ENCODE measurements at regions not wholly inside any gene's neighbourhood (a gene's known extent, or its start where the extent isn't known, plus 50 kb on each side); places are given as distances from the start of the nearest gene placed in this dataset.
A peak's percentile ranks its signal among the peaks of the same experiment; 100 is the strongest.

- Histone ChIP-seq H3K9me3 (ENCODE audit: control insufficient read depth in 2 of 3, insufficient read depth in 1 of 3, low read length in 3 of 3) (peaks cover 0 to 20% (median 2%) of the 10 kb centered on the region in 3 donors), H3K9ac (ENCODE audit: low read length in 3 of 3) (no peak overlapping the region), H3K4me3 (ENCODE audit: low read length in 3 of 3) (no peak overlapping the region), H3K36me3 (ENCODE audit: control insufficient read depth in 2 of 3, insufficient read depth in 3 of 3, low read length in 3 of 3) (no peaks in the 10 kb centered on the region), H3K27me3 (ENCODE audit: control insufficient read depth, insufficient read depth, low read length) (no peaks in the 10 kb centered on the region), H3K4me1 (ENCODE audit: control insufficient read depth in 2 of 3, insufficient read depth in 2 of 3, low read depth in 1 of 3, low read length in 3 of 3) (no peaks in the 10 kb centered on the region), H3K27ac (ENCODE audit: low read depth in 2 of 2, low read length in 2 of 2) (no peak overlapping the region)
- TF ChIP-seq, protein P1, sequence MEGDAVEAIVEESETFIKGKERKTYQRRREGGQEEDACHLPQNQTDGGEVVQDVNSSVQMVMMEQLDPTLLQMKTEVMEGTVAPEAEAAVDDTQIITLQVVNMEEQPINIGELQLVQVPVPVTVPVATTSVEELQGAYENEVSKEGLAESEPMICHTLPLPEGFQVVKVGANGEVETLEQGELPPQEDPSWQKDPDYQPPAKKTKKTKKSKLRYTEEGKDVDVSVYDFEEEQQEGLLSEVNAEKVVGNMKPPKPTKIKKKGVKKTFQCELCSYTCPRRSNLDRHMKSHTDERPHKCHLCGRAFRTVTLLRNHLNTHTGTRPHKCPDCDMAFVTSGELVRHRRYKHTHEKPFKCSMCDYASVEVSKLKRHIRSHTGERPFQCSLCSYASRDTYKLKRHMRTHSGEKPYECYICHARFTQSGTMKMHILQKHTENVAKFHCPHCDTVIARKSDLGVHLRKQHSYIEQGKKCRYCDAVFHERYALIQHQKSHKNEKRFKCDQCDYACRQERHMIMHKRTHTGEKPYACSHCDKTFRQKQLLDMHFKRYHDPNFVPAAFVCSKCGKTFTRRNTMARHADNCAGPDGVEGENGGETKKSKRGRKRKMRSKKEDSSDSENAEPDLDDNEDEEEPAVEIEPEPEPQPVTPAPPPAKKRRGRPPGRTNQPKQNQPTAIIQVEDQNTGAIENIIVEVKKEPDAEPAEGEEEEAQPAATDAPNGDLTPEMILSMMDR (IDR thresholded peaks at IDR 0.05; ENCODE audit: borderline replicate concordance, extremely low read depth, insufficient read depth) = no peak
- FAIRE-seq (no peak), DNase-seq (no peak)
- intact Hi-C loops (cut with DNase I) = no loop called here
Observed at GRCh38 chr14:71262441-71262840, 355.2 kb downstream of the PCNX1 start.

DNA sequence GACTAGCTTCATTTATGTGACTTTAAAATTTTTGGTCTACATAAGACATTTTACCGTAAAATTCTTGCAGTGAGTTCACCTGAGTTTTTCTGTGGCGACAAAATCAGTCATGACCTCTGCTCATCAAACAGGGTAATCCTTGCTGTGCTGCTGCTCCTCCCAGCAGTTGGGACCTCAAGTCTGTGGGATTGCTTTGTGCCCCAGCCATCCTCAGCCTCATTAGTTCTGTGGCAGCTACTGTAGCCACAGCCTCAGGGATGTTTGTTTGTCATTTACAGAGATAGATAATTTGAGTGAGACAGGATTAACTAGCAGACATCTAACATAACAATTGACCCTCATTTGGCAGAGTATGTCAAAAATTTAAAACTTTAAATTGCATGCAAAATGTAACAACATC is 357.0 kb downstream of the PCNX1 start:
- intact Hi-C loops (cut with DNase I) = no loop called here
- Histone ChIP-seq H3K9me3 (ENCODE audit: control insufficient read depth in 2 of 3, insufficient read depth in 1 of 3, low read length in 3 of 3) (peaks cover 0 to 7% (median 0%) of the 10 kb centered on the region in 3 donors), H3K27ac (ENCODE audit: low read depth in 2 of 2, low read length in 2 of 2) (no peak overlapping the region), H3K4me3 (ENCODE audit: low read length in 3 of 3) (no peak overlapping the region), H3K4me1 (ENCODE audit: control insufficient read depth in 2 of 3, insufficient read depth in 2 of 3, low read depth in 1 of 3, low read length in 3 of 3) (no peaks in the 10 kb centered on the region), H3K9ac (ENCODE audit: low read length in 3 of 3) (no peak overlapping the region), H3K36me3 (ENCODE audit: control insufficient read depth in 2 of 3, insufficient read depth in 3 of 3, low read length in 3 of 3) (no peaks in the 10 kb centered on the region), H3K27me3 (ENCODE audit: control insufficient read depth, insufficient read depth, low read length) (no peaks in the 10 kb centered on the region)
- TF ChIP-seq, protein P1 (IDR thresholded peaks at IDR 0.05; ENCODE audit: borderline replicate concordance, extremely low read depth, insufficient read depth) = no peak
- FAIRE-seq (no peak), DNase-seq (no peak)

DNA sequence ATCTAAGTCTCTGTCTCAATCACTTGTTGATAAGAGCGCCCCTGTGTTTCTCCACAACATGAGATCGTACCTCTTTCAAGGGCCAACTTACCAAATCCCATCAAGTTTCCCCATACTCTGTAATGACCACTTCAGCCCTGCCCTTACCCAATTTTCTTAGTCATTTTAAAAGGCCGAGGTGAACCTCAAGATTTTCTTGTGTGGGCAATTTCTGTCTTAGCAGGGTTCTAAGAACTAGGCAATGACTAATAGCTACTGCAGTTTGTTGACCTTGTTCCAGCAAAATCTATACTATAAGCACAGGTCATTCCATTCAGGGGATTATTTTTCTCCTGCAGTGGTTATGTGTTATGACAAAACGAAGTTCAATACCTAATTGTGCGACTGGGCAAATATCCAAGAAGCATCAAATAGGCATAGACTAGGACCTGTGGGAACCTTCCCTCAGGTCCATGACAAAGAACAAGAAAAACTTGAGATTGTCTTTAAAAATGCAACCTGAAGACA is 359.8 kb downstream of the PCNX1 start:
- Histone ChIP-seq H3K4me1 (ENCODE audit: control insufficient read depth in 2 of 3, insufficient read depth in 2 of 3, low read depth in 1 of 3, low read length in 3 of 3) (no peaks in the 10 kb centered on the region), H3K4me3 (ENCODE audit: low read length in 3 of 3) (peak overlapping the region in 1 of 3 donors; percentile 50), H3K36me3 (ENCODE audit: control insufficient read depth in 2 of 3, insufficient read depth in 3 of 3, low read length in 3 of 3) (no peaks in the 10 kb centered on the region), H3K9ac (ENCODE audit: low read length in 3 of 3) (no peak overlapping the region), H3K9me3 (ENCODE audit: control insufficient read depth in 2 of 3, insufficient read depth in 1 of 3, low read length in 3 of 3) (peaks cover 0 to 4% (median 0%) of the 10 kb centered on the region in 3 donors), H3K27ac (ENCODE audit: low read depth in 2 of 2, low read length in 2 of 2) (no peak overlapping the region), H3K27me3 (ENCODE audit: control insufficient read depth, insufficient read depth, low read length) (no peaks in the 10 kb centered on the region)
- DNase-seq (no peak), FAIRE-seq (no peak)
- intact Hi-C loops (cut with DNase I) = no loop called here
- TF ChIP-seq, protein P1 (IDR thresholded peaks at IDR 0.05; ENCODE audit: borderline replicate concordance, extremely low read depth, insufficient read depth) = no peak

DNA sequence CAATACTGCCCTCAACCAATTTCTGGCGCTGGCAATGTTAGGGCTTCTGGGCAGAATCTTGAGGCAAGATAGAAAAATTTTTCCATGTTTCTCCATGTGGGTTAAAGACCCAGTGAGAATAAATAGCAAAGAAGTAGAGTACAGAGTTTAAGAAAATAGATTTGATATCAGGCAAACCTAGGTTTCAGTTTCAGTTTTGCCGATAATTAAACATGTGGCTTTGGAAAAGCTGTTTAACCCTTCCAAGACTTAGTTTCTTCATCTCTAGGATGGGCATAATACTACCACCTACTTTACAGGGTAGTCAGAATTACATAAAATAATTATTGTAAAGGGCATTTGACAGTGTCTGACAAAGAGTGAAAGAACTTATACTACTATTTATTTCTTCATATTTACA is 360.4 kb downstream of the PCNX1 start:
- DNase-seq = no peak
- H3K4me3 ChIP-seq (ENCODE audit: low read length in 3 of 3) = peak overlapping the region in 2 of 3 donors; percentile 50 to 61
- H3K4me1 ChIP-seq (ENCODE audit: control insufficient read depth in 2 of 3, insufficient read depth in 2 of 3, low read depth in 1 of 3, low read length in 3 of 3) = no peaks in the 10 kb centered on the region
- no peak for FAIRE-seq
- H3K36me3 ChIP-seq (ENCODE audit: control insufficient read depth in 2 of 3, insufficient read depth in 3 of 3, low read length in 3 of 3) = no peaks in the 10 kb centered on the region
- no peaks in the 10 kb centered on the region for H3K27me3 ChIP-seq (ENCODE audit: control insufficient read depth, insufficient read depth, low read length)
- TF ChIP-seq, protein P1 (IDR thresholded peaks at IDR 0.05; ENCODE audit: borderline replicate concordance, extremely low read depth, insufficient read depth) = no peak
- intact Hi-C loops (cut with DNase I) = no loop called here
- peaks cover 0 to 4% (median 0%) of the 10 kb centered on the region in 3 donors for H3K9me3 ChIP-seq (ENCODE audit: control insufficient read depth in 2 of 3, insufficient read depth in 1 of 3, low read length in 3 of 3)
- H3K27ac ChIP-seq (ENCODE audit: low read depth in 2 of 2, low read length in 2 of 2) = no peak overlapping the region
- no peak overlapping the region for H3K9ac ChIP-seq (ENCODE audit: low read length in 3 of 3)

Data from kidney (tissue), 13 donors.